ENCODE measurements at regions not wholly inside any gene's neighbourhood (a gene's known extent, or its start where the extent isn't known, plus 50 kb on each side); places are given as distances from the start of the nearest gene placed in this dataset.

DNA sequence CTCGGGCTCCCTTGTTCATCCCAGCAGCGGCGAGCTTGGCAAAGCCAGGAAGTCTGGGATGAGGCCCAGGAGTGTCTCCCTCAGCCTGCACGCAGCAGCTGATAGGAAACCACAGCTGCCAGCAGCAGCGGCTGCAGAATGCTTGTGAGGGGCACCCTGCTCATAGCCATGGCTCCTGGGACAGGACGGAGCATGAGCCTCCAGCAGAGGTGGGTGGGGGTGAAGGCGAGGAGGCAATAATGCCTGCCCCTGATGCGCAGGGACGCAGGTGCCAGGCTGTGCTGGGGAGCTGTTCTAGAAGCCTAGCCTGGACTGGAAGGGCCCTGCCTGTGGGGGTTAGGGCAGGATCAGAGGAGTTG lies 157.9 kb downstream of the CD83 start:
- ATAC-seq = no peak
- TF ChIP-seq, protein P1, sequence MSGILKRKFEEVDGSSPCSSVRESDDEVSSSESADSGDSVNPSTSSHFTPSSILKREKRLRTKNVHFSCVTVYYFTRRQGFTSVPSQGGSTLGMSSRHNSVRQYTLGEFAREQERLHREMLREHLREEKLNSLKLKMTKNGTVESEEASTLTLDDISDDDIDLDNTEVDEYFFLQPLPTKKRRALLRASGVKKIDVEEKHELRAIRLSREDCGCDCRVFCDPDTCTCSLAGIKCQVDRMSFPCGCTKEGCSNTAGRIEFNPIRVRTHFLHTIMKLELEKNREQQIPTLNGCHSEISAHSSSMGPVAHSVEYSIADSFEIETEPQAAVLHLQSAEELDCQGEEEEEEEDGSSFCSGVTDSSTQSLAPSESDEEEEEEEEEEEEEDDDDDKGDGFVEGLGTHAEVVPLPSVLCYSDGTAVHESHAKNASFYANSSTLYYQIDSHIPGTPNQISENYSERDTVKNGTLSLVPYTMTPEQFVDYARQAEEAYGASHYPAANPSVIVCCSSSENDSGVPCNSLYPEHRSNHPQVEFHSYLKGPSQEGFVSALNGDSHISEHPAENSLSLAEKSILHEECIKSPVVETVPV (CRISPR knock-in tag; IDR thresholded peaks at IDR 0.05) = no peak
- TF ChIP-seq CREB5 (CRISPR knock-in tag; IDR thresholded peaks at IDR 0.05; ENCODE audit: low read depth) (no peak), TCF4 (CRISPR knock-in tag; IDR thresholded peaks at IDR 0.05; ENCODE audit: borderline replicate concordance) (no peak), PPARA (CRISPR knock-in tag; IDR thresholded peaks at IDR 0.05; ENCODE audit: borderline replicate concordance) (no peak), OSR1 (CRISPR knock-in tag; IDR thresholded peaks at IDR 0.05) (no peak), POU6F1 (CRISPR knock-in tag; IDR thresholded peaks at IDR 0.05; ENCODE audit: borderline replicate concordance, low read depth) (no peak), ZNF8 (CRISPR knock-in tag; IDR thresholded peaks at IDR 0.05) (no peak), ARNTL (CRISPR knock-in tag; IDR thresholded peaks at IDR 0.05; ENCODE audit: borderline replicate concordance, low read depth) (no peak), ZC3H10 (CRISPR knock-in tag; IDR thresholded peaks at IDR 0.05) (no peak), CSDC2 (CRISPR knock-in tag; IDR thresholded peaks at IDR 0.05) (no peak), TOX (CRISPR knock-in tag; IDR thresholded peaks at IDR 0.05; ENCODE audit: borderline replicate concordance) (no peak), ZFP3 (CRISPR knock-in tag; IDR thresholded peaks at IDR 0.05) (no peak), ZFP30 (CRISPR knock-in tag; IDR thresholded peaks at IDR 0.05) (no peak), ESRRG (CRISPR knock-in tag; IDR thresholded peaks at IDR 0.05) (no peak), ZNF70 (CRISPR knock-in tag; IDR thresholded peaks at IDR 0.05) (no peak), GLIS3 (CRISPR knock-in tag; IDR thresholded peaks at IDR 0.05) (no peak), TSHZ2 (CRISPR knock-in tag; IDR thresholded peaks at IDR 0.05) (no peak), BACH2 (CRISPR knock-in tag; IDR thresholded peaks at IDR 0.05; ENCODE audit: borderline replicate concordance) (no peak)

GRCh38 chr6:14276071-14276470 lies 158.5 kb downstream of the CD83 start:
- ATAC-seq = no peak
- TF ChIP-seq GLIS3 (CRISPR knock-in tag; IDR thresholded peaks at IDR 0.05) (no peak), TOX (CRISPR knock-in tag; IDR thresholded peaks at IDR 0.05; ENCODE audit: borderline replicate concordance) (no peak), ESRRG (CRISPR knock-in tag; IDR thresholded peaks at IDR 0.05) (no peak), ZNF70 (CRISPR knock-in tag; IDR thresholded peaks at IDR 0.05) (no peak), CSDC2 (CRISPR knock-in tag; IDR thresholded peaks at IDR 0.05) (no peak), ZFP3 (CRISPR knock-in tag; IDR thresholded peaks at IDR 0.05) (no peak), TCF4 (CRISPR knock-in tag; IDR thresholded peaks at IDR 0.05; ENCODE audit: borderline replicate concordance) (no peak), POU6F1 (CRISPR knock-in tag; IDR thresholded peaks at IDR 0.05; ENCODE audit: borderline replicate concordance, low read depth) (no peak), ZNF565 (CRISPR knock-in tag; conservative IDR thresholded peaks at IDR 0.05; ENCODE audit: low read depth) (no peak), ISL1 (CRISPR knock-in tag; IDR thresholded peaks at IDR 0.05) (no peak)
- TF ChIP-seq, protein P2, sequence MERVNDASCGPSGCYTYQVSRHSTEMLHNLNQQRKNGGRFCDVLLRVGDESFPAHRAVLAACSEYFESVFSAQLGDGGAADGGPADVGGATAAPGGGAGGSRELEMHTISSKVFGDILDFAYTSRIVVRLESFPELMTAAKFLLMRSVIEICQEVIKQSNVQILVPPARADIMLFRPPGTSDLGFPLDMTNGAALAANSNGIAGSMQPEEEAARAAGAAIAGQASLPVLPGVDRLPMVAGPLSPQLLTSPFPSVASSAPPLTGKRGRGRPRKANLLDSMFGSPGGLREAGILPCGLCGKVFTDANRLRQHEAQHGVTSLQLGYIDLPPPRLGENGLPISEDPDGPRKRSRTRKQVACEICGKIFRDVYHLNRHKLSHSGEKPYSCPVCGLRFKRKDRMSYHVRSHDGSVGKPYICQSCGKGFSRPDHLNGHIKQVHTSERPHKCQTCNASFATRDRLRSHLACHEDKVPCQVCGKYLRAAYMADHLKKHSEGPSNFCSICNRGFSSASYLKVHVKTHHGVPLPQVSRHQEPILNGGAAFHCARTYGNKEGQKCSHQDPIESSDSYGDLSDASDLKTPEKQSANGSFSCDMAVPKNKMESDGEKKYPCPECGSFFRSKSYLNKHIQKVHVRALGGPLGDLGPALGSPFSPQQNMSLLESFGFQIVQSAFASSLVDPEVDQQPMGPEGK (CRISPR knock-in tag; IDR thresholded peaks at IDR 0.05; ENCODE audit: borderline replicate concordance) = no peak
